ENCODE measurements at regions not wholly inside any gene's neighbourhood (a gene's known extent, or its start where the extent isn't known, plus 50 kb on each side); places are given as distances from the start of the nearest gene placed in this dataset.

GRCh38 chrX:5788910-5789309, 439.8 kb downstream of the NLGN4X start:
- no peak for TF ChIP-seq CTCF (IDR thresholded peaks at IDR 0.05; ENCODE audit: low read depth, low read length)
- no peak for DNase-seq (ENCODE audit: extremely low read depth, low read depth)

GRCh38 chrX:5780821-5781220, 447.8 kb downstream of the NLGN4X start:
- TF ChIP-seq CTCF (IDR thresholded peaks at IDR 0.05; ENCODE audit: low read depth, low read length) = no peak
- no peak for DNase-seq (ENCODE audit: extremely low read depth, low read depth)

GRCh38 chrX:5775846-5776430, 452.7 kb downstream of the NLGN4X start:
- DNase-seq (ENCODE audit: extremely low read depth, low read depth) = no peak
- no peak for TF ChIP-seq CTCF (IDR thresholded peaks at IDR 0.05; ENCODE audit: low read depth, low read length)

GRCh38 chrX:5774446-5774845, 454.2 kb downstream of the NLGN4X start:
- DNase-seq (ENCODE audit: extremely low read depth, low read depth) = no peak
- TF ChIP-seq CTCF (IDR thresholded peaks at IDR 0.05; ENCODE audit: low read depth, low read length) = no peak

GRCh38 chrX:5771441-5771840, 457.2 kb downstream of the NLGN4X start:
- TF ChIP-seq CTCF (IDR thresholded peaks at IDR 0.05; ENCODE audit: low read depth, low read length) = no peak
- DNase-seq (ENCODE audit: extremely low read depth, low read depth) = no peak

- TF ChIP-seq CTCF (IDR thresholded peaks at IDR 0.05; ENCODE audit: low read depth, low read length) = no peak
- no peak for DNase-seq (ENCODE audit: extremely low read depth, low read depth)
Measured at GRCh38 chrX:5756616-5757015, 472.1 kb downstream of the NLGN4X start.

GRCh38 chrX:5753291-5753690, 475.4 kb downstream of the NLGN4X start:
- DNase-seq (ENCODE audit: extremely low read depth, low read depth) = no peak
- TF ChIP-seq CTCF (IDR thresholded peaks at IDR 0.05; ENCODE audit: low read depth, low read length) = no peak

Data from AG09319 (cell line).